Adipose tissue (tissue), 3 donors: ENCODE measurements at regions not wholly inside any gene's neighbourhood (a gene's known extent, or its start where the extent isn't known, plus 50 kb on each side); places are given as distances from the start of the nearest gene placed in this dataset.

ENCODE experiments used
- H3K27ac ChIP-seq: one replicate; pipeline ENCODE4 v1.5.1; 2013; ENCODE audit warnings: low read depth, low read length
- WGBS, 3 donors: extraction: QIAGEN DNeasy Blood & Tissue Kit; methylation state at CpG; one replicate each; pipeline ENCODE4 v1.1.7; 2013; 5-methylcytosine and 5-hydroxymethylcytosine counted together
- donor health status: healthy with polysubstance abuse.
- donor health status: Bipolar disorder and iron deficiency.
- donor health status: healthy.

- WGBS, 3 donors, result 69 to 85% (median 72%) methylated on average over 1 of the region's 1 CpG
- no peak overlapping the region for H3K27ac ChIP-seq
Observed at GRCh38 chr3:159830523-159831154, 158.0 kb upstream of the IL12A start.

- no peak overlapping the region for H3K27ac ChIP-seq
- WGBS, 3 donors, result 76 to 85% (median 83%) methylated on average over 2 of the region's 2 CpGs
Observed at GRCh38 chr3:159831466-159831865, 157.2 kb upstream of the IL12A start.

GRCh38 chr3:159832024-159832423, 156.6 kb upstream of the IL12A start:
- no peak overlapping the region for H3K27ac ChIP-seq
- WGBS, 3 donors, result 47 to 59% (median 54%) methylated on average over 2 of the region's 2 CpGs

- 61 to 98% (median 77%) methylated on average over 1 of the region's 1 CpG for WGBS, 3 donors
- no peak overlapping the region for H3K27ac ChIP-seq
Observed at GRCh38 chr3:159835126-159835525, 153.5 kb upstream of the IL12A start.

- H3K27ac ChIP-seq, result no peak overlapping the region
- WGBS, 3 donors, result 67 to 80% (median 71%) methylated on average over 3 of the region's 3 CpGs
Observed at GRCh38 chr3:159837725-159838124, 150.9 kb upstream of the IL12A start.

- H3K27ac ChIP-seq, result no peak overlapping the region
- WGBS, 3 donors, result 75 to 85% (median 79%) methylated on average over 2 of the region's 2 CpGs
Observed at GRCh38 chr3:159838938-159839337, 149.7 kb upstream of the IL12A start.

- 24 to 52% (median 44%) methylated on average over 30 of the region's 30 CpGs for WGBS, 3 donors
- no peak within 1 kb of the TSS for H3K27ac ChIP-seq
Observed at GRCh38 chr3:159839561-159840379, 148.9 kb upstream of the IL12A start, which contains the start of gene SCHIP1. SCHIP1 (plus strand) TSS chr3:159839861.

GRCh38 chr3:159840703-159841299, 147.8 kb upstream of the IL12A start:
- no peak overlapping the region for H3K27ac ChIP-seq
- 45 to 53% (median 52%) methylated on average over 3 of the region's 3 CpGs for WGBS, 3 donors

- WGBS, 3 donors, result 88 to 89% (median 88%) methylated on average over 1 of the region's 1 CpG
- H3K27ac ChIP-seq, result no peak overlapping the region
Observed at GRCh38 chr3:159841766-159842165, 146.9 kb upstream of the IL12A start.

- WGBS, 3 donors, result 50 to 65% (median 52%) methylated on average over 7 of the region's 7 CpGs
- no peak overlapping the region for H3K27ac ChIP-seq
Observed at GRCh38 chr3:159843840-159844730, 144.6 kb upstream of the IL12A start.

GRCh38 chr3:159844801-159845261, 143.8 kb upstream of the IL12A start:
- no peak overlapping the region for H3K27ac ChIP-seq
- WGBS, 3 donors, result 73 to 90% (median 81%) methylated on average over 4 of the region's 4 CpGs

GRCh38 chr3:159845737-159846136, 142.9 kb upstream of the IL12A start:
- H3K27ac ChIP-seq, result no peak overlapping the region
- 81 to 95% (median 89%) methylated on average over 3 of the region's 3 CpGs for WGBS, 3 donors

GRCh38 chr3:159846255-159846654, 142.4 kb upstream of the IL12A start:
- no peak overlapping the region for H3K27ac ChIP-seq
- 48 to 67% (median 61%) methylated on average over 1 of the region's 1 CpG for WGBS, 3 donors

- 63 to 77% (median 72%) methylated on average over 3 of the region's 3 CpGs for WGBS, 3 donors
- no peak overlapping the region for H3K27ac ChIP-seq
Observed at GRCh38 chr3:159848348-159849118, 140.1 kb upstream of the IL12A start.

- no peak overlapping the region for H3K27ac ChIP-seq
- WGBS, 3 donors, result 45 to 59% (median 45%) methylated on average over 4 of the region's 4 CpGs
Observed at GRCh38 chr3:159850481-159850880, 138.2 kb upstream of the IL12A start.

GRCh38 chr3:159852266-159852665, 136.4 kb upstream of the IL12A start:
- no peak overlapping the region for H3K27ac ChIP-seq
- WGBS, 3 donors, result 37 to 51% (median 38%) methylated on average over 2 of the region's 2 CpGs

GRCh38 chr3:159852821-159853505, 135.7 kb upstream of the IL12A start:
- 16 to 25% (median 20%) methylated on average over 11 of the region's 11 CpGs for WGBS, 3 donors

More at GRCh38 chr3:159852821-159853505, 135.7 kb upstream of the IL12A start:
- H3K27ac ChIP-seq, result no peak overlapping the region
